Suppressor macrophage (primary cell): ENCODE measurements at regions not wholly inside any gene's neighbourhood (a gene's known extent, or its start where the extent isn't known, plus 50 kb on each side); places are given as distances from the start of the nearest gene placed in this dataset.
A peak's percentile ranks its signal among the peaks of the same experiment; 100 is the strongest.

Experiments
- DNase-seq, 4 experiments: peaks; one replicate each; pipeline ENCODE4 v3.0.0-alpha.2; 2020 to 2022

DNA sequence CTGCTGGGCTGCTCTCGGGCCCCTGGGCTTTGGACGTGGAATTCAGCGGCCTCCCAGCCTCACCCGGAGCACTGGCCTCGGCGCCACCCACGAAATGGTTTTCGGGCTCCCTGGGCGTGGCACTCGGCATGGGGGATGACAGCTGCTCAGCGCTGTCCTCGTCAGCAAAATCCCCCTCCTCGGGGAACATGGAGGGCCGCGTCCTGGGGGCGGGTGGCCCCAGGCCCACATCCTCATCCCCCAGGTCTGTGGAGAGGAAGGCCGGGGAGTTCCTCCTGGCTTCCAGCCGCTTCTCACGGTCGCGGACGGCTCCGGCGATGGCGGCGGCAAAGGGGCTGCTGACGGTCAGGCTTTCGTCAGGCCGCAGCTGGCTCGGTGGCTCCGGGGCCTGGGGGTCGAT is 88.4 kb downstream of the CTTN start:
- DNase-seq, result no peak

- no peak for DNase-seq
These were observed 88.8 kb downstream of the CTTN start for GRCh38 chr11:70487160-70487559.

- DNase-seq, result no peak
These were observed 89.4 kb downstream of the CTTN start for GRCh38 chr11:70487756-70488155.

- DNase-seq, result no peak
These were observed 89.9 kb downstream of the CTTN start for GRCh38 chr11:70488171-70488703.

- no peak for DNase-seq
These were observed 90.9 kb downstream of the CTTN start for GRCh38 chr11:70489276-70489675.

GRCh38 chr11:70490208-70490607 is 91.9 kb downstream of the CTTN start:
- peak in 2 of 4 experiments; percentile 10 to 28 for DNase-seq

DNA sequence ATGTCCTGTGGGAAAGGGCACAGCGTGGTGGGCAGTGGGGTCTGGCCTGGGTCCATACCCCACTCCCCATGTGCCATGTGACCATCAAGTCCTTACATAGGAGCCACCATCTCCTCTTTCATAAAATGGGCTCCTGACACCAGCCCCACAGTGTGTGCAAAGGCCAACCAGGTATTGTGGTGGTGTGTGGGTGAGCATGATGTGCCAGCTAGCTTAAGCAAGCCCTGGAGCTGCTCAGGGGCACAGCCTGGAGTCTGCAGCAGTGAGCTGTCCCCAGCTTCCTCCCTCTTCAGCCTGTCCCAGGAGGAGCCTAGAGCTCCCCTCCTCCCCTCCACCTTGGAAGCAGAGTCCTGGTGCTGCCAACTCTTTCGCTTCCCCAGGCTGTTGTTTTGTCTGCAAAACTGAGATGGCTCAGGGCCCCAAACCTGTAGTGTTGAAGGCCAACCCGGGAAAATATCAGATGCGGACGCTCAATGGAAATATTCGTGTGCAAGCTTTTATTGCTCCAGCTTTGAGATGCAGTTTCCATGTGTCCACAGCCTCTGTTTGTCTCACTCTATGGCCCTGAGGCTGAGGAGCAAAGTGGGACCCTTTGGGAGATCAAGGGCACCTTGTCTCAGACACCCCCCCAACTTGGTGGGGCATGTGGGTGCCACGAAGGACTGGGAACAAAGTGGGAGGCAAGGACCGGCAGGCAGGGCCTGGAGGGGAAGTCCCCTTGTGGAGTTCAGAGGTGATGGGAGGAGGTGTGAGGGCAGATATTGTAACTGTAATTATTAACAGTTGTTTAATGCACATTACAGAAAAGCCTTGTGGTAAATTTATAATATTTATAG is 92.6 kb downstream of the CTTN start:
- DNase-seq, result no peak

GRCh38 chr11:70491696-70492472 is 93.6 kb downstream of the CTTN start:
- DNase-seq, result no peak

DNA sequence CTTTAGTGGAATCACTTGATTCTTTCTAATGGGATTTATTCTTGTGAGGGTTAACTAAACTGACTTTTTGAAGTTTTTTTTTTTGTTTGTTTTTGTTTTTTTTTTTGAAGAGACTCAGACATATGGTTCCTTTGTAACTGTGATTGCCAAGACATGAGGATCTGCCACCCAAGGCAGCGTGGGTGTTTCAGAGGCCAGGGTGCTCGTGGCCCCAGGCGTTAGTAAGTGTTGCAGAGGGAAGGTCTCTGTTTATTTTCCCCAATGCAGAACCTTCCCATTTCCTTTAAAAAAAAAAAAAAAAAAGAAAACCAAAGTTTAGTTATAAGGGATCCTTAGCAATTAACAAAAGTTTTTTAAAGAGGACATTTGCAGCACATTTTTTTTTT is 94.8 kb downstream of the CTTN start:
- peak in 3 of 4 experiments; percentile 33 to 61 (median 38) for DNase-seq

DNA sequence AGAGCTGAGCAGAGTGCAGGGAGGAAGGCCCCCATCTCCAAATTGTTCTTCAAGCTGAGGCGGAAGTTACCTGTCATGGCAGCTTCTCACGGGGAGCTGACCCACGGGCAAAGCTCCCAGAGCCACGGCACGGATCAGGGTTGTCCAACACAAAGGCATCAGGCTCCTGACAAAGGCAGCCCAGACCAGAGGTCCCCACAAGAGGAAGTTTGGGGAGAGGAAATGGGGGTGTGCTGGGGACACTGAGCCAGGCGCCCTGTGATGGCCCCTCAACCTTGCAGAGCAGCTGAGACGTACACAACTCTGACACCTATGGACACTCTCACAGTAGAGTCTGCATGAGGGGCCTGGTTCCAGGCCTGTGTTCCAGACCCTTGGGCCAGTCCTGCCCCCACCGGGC is 95.6 kb downstream of the CTTN start:
- no peak for DNase-seq

DNA sequence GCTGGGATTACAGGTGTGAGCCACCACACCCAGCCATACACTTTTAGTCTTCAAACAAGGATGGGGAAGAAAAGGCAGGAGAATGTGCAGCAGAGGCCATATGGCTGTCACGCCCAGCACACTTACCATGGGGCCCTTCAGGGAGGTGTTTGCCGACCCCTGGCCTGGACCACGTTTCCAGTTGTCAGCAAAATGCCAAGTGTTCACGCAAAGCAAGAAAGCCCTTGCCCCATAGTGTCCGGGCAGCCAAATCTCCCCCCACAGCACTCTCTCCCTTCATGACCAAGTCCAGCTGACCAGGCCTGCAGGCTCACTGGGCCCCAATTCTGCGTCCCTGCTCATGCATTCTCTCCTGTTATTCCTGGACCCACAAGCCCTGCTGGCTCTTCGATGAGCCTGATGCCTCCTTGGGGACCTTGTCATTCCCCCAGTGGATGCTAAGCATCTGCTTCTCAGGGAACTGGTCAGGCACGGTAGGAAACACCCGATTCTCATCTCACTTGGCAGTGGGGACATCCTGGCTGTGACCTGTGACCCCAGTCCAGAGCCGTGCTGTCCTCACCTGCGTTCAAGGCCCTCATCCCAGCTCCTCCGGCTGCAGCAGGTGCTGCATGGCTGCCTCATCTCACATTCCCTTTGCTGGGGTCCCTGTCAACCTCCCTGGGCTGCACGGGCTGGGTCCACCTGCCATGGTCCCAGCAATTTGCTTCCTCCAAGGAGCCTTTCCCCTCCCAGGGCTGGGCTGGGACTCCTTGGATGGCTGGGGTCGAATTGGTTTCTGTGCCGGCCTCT is 96.4 kb downstream of the CTTN start:
- DNase-seq, result no peak

DNA sequence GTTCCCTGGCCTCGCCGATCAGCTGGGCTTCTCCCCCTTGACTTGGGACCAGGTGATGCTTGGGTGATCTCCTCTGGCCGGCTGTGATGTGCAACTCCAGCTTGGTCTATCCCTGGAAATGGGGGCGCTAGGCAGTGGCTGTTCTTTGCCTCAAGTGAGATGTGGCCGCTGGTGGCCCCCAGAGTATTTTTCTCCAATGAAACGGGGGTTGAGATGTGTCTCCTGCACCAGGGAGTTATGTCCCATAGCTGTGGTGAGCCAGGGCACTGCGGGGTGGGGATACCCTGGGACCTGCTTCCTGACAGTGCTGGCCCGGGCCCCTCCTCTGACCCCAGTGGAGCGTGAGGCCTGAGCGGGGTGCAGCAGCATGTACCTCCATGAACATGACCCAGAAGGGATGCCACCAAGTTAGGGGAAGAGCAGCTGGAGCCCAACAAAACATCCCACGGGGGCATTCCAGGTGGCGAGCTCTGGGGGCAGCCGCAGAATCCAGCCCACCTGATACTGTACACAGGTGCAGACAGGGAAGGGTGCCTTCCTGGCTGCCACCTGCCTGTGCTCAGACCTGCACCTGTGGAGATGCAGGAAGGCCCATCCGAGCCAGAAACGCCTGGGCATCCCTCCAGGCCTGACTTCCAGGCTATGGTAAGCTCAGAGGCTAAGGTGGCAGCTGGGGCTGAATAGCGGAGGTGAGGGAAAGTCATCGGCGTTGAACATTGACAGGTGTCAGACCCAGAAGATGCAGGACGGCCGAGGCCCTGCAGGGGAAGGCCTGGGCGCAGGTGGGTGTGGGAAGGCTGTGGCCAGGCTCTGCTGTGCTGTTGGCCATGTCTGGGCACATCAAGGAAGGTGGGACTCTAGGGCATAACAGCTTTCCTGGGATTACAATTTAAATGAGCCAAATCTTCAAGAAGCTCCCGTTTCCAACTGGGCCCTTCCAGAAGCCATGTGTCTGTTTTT is 97.3 kb downstream of the CTTN start:
- DNase-seq, result no peak

DNA sequence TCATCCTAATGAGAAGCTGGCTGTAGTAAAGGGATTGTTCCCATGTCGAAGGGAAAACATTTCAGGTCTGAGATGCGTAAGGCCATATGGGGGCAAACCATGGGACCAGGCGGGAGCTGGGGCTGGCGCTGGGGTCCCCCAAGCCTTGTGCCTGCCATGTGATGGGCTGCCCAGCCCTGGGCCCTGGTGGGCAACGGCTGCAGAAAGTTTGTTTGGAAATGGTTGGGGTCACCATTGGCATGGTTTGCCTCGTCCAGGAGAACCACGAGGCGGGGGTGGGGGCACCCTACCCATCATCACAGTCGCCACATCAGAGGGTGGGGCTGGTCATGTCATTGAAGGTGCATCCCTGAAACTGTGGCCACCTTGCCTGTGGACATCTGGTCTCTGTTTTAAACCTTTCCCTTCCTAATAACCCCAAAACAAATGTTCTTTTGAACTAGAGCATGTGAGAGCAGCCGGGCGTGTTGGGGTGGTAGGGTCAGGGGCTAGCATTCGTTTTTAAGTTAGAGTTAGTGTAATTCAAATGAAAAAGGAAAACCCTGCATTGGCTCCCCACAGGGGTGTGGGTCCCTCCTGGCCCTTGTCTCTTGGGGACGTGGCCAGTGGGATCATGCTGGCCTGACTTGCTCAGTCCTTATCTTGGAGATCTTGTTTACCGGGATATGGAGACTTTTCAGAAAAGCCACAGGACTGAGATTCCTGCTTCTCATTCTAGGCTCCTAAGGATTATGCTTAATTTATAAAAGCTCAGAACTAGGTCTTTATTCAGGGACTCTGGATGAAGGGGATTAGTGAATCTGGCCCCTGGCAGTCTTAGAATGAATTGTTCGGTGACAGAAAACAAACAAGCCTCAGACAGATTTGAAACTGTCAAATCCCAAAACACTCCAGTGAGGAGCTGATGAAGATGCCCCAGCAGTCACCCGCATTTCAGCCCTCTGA is 98.5 kb downstream of the CTTN start:
- no peak for DNase-seq

DNA sequence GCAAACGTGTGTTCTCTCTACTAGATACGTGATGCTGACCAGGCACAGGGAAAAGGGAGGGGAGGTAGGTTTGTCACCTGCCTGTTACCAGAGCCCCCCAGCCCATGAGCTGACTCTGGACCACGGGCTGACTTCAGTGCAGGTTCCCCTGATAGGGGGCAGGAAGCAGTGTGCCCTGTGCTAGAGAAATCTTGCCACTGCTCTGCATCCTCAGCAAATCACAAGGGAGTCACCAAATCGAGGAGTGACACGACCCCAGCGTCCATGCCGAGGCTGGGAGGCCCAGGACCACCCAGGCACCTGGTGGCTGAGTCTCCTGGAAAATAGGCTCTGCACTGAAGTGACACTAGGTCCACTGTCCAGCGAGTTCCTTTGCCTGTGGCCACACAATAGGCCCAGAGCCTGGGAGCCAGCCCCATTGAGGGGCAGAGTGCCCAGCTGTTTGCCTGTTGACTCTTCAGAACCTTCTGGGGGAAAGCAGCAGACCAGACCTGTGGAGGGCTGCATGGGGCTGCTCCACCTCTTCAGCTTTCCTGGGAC is 99.3 kb downstream of the CTTN start:
- DNase-seq, result no peak

DNA sequence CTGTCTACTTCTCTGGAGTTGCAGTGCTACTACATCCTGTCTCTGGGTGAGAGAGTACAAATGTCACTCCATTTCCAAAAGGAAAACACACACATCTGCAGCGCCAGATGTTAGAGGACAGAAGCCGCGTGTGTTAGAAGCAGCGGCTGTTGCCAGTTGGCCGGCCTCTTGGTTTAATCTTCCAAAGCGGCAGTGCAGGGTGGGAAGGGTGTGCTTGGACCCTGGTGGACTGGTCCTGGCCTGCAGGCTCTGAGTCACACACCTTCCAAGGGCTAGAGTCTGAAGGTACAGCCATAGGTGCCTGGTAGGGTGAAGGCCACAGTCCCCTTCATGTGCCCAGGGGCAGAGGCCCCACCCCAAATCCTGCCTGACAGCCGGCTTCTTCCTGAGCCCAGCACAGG is 99.8 kb downstream of the CTTN start:
- no peak for DNase-seq

DNA sequence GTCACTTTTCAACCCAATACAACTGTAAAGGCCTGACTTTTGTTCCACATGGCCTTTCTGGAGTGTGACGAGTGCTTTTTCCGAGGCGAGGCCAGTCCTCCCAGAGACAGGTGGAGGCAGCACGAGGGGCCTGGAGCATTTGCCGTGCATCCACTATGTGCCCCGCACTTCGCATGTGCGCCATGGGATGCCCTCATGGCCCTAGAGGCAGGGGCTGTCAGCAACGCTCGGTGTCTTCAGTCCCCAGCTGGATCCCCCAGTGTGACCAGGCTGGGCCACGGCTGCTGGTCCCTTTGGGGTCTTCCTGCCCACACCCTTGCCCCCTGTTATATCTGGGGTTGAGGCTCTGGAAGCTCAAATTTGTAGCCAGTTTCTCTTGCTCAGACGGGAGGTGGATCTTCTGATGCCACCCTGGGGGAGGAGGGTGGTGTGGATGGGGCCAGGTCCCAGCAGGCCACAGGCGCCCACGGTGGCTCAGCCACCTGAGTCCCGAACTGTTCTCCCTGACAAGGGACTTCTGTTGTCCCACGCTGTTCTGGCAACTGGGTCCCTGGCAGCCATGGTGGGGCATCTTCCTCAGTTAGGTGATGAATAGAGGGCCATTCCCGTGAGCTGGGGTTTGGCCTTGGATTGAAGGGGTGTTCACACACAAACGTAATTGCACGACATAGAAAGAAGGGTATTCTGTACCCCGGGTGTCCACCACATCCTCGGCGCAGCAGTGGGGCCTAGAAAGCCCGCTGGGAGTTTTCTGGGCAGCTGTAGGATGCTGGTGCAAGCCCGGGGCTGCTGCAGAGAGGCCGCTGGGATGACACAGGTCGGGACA is 100.9 kb downstream of the CTTN start:
- no peak for DNase-seq

GRCh38 chr11:70500076-70500847 is 101.9 kb downstream of the CTTN start:
- no peak for DNase-seq
